ENCODE measurements at regions not wholly inside any gene's neighbourhood (a gene's known extent, or its start where the extent isn't known, plus 50 kb on each side); places are given as distances from the start of the nearest gene placed in this dataset.

GRCh38 chr15:69700380-69700779 is 247.8 kb downstream of the RPLP1 start:
- TF ChIP-seq CTCF (IDR thresholded peaks at IDR 0.05) (no peak), EHMT2 (IDR thresholded peaks at IDR 0.05; ENCODE audit: low read depth) (no peak), ZSCAN20 (CRISPR knock-in tag; IDR thresholded peaks at IDR 0.05) (no peak), CHD4 (IDR thresholded peaks at IDR 0.05; ENCODE audit: borderline replicate concordance) (no peak), MAZ (IDR thresholded peaks at IDR 0.05; ENCODE audit: borderline replicate concordance, low read depth, low read length) (no peak), MYC (IDR thresholded peaks at IDR 0.05; ENCODE audit: borderline replicate concordance, low read length) (no peak), CEBPB (IDR thresholded peaks at IDR 0.05) (no peak)
